MM.1S (cell line): ENCODE measurements at regions not wholly inside any gene's neighbourhood (a gene's known extent, or its start where the extent isn't known, plus 50 kb on each side); places are given as distances from the start of the nearest gene placed in this dataset.

ENCODE experiments used
- CTCF ChIP-seq: fragments of 300-600 bp; sonication (generic); IDR thresholded peaks from 2 replicates; pipeline ENCODE4 v1.5.1; 2016; ENCODE audit warnings: antibody characterized with exemption, low read length, mixed read lengths
- EZH2 ChIP-seq: fragments of 300-600 bp; sonication (generic); optimal IDR thresholded peaks from 2 replicates; pipeline ENCODE3; 2017; ENCODE audit warnings: low read depth, mild to moderate bottlenecking, antibody characterized with exemption, low read length, mixed read lengths

DNA sequence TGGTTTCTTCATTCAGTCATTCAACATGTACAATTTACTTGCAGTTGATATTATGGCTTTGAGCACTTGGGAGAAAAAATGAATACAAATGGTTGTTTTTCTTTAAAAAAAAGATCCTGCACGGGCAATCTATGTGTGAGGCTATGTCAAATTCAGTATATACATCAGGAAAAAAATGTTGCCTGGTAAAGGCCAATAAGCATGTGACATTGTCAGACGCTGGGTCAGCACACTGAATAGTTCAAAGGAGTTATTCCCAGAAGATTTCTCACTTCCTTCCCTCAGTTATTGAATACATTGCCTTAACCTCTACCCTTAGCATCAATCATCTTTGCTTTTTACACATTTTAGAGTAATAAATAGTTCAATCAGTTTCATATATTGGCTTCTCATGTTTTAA, 319.2 kb downstream of the NUAK1 start:
- TF ChIP-seq CTCF (no peak), EZH2 (no peak)
